ENCODE measurements at regions not wholly inside any gene's neighbourhood (a gene's known extent, or its start where the extent isn't known, plus 50 kb on each side); places are given as distances from the start of the nearest gene placed in this dataset.
"Not testable (repeated sequence)": the region's sequence is repeated elsewhere in the genome, so short reads cannot be mapped to it uniquely, and the experiment has no call there.

DNA sequence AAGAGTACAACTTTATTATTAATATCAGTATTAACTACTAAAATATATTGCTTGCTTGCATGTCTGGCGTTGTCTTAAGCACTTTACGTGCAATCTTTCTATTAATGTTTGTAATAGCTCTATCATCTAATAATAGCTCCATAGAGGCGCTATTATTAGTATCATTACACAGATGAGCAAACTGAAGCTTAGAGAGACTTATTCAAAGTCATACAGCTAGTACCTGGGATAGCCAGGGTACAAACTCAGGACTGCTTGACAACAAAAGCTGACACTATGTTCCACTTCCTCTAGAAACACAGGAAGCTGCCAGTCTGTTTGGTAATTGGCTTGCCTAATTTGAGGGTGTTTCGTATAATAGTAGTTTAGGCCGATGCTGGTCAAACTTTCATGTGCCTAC is 523.2 kb downstream of the RMST start:
- peaks cover 44% of the 10 kb centered on the region for H3K9me3 Mint-ChIP-seq
- no peak overlapping the region for H3K27ac Mint-ChIP-seq
- no peaks in the 10 kb centered on the region for H3K4me1 Mint-ChIP-seq (ENCODE audit: low read depth)
- TF ChIP-seq, protein P1, sequence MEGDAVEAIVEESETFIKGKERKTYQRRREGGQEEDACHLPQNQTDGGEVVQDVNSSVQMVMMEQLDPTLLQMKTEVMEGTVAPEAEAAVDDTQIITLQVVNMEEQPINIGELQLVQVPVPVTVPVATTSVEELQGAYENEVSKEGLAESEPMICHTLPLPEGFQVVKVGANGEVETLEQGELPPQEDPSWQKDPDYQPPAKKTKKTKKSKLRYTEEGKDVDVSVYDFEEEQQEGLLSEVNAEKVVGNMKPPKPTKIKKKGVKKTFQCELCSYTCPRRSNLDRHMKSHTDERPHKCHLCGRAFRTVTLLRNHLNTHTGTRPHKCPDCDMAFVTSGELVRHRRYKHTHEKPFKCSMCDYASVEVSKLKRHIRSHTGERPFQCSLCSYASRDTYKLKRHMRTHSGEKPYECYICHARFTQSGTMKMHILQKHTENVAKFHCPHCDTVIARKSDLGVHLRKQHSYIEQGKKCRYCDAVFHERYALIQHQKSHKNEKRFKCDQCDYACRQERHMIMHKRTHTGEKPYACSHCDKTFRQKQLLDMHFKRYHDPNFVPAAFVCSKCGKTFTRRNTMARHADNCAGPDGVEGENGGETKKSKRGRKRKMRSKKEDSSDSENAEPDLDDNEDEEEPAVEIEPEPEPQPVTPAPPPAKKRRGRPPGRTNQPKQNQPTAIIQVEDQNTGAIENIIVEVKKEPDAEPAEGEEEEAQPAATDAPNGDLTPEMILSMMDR (IDR thresholded peaks at IDR 0.05): no peak
- H3K27me3 Mint-ChIP-seq (ENCODE audit: insufficient read depth): 0 out of 2 replicates have a peak, but pooled peaks cover 2% of the 10 kb centered on the region
- DNase-seq: no peak
- no peak overlapping the region for H3K4me3 Mint-ChIP-seq
- H3K36me3 Mint-ChIP-seq (ENCODE audit: low read depth): no peaks in the 10 kb centered on the region

DNA sequence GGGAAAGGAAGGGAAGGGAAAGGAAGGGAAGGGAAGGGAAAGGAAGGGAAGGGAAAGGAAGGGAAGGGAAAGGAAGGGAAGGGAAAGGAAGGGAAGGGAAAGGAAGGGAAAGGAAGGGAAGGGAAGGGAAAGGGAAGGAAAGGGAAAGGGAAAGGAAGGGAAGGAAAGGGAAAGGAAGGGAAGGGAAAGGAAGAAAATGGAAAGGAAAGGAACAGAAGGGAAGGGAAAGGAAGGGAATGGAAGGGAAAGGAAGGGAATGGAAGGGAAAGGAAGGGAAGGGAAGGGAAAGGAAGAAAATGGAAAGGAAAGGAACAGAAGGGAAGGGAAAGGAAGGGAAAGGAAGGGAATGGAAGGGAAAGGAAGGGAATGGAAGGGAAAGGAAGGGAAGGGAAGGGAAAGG is 526.0 kb downstream of the RMST start:
- H3K27me3 Mint-ChIP-seq (ENCODE audit: insufficient read depth); H3K4me3 Mint-ChIP-seq; DNase-seq; H3K36me3 Mint-ChIP-seq (ENCODE audit: low read depth); H3K4me1 Mint-ChIP-seq (ENCODE audit: low read depth); H3K27ac Mint-ChIP-seq: not testable (repeated sequence)
- H3K9me3 Mint-ChIP-seq: peaks cover 61% of the 10 kb centered on the region

DNA sequence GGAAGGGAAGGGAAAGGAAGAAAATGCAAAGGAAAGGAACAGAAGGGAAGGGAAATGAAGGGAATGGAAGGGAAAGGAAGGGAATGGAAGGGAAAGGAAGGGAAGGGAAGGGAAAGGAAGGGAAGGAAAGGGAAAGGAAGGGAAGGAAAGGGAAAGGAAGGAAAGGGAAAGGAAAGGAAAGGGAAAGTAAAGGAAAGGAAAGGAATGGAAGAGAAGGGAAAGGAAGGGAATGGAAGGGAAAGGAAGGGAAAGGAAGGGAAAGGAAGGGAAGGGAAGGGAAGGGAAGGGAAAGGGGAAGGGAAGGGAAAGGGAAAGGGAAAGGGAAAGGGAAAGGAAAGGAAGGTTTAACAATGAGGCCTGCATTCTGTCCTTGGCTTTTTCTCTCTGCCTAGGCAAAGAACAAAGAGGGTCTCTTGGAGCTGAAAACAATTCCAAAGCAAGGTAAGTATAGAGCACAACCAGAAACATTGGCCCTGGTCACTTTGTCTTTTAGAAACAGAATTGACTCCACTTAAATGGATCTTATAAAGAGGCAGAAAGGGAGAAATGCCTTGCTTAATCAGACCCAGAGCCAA is 525.9 kb upstream of the TMPO start:
- Mint-ChIP-seq H3K36me3 (ENCODE audit: low read depth) (no peaks in the 10 kb centered on the region), H3K4me1 (ENCODE audit: low read depth) (no peaks in the 10 kb centered on the region), H3K27ac (no peak overlapping the region), H3K9me3 (peaks cover 64% of the 10 kb centered on the region), H3K4me3 (no peak overlapping the region), H3K27me3 (ENCODE audit: insufficient read depth) (0 out of 2 replicates have a peak, but pooled peaks cover 2% of the 10 kb centered on the region)
- no peak for DNase-seq
- TF ChIP-seq, protein P1 (IDR thresholded peaks at IDR 0.05): no peak

DNA sequence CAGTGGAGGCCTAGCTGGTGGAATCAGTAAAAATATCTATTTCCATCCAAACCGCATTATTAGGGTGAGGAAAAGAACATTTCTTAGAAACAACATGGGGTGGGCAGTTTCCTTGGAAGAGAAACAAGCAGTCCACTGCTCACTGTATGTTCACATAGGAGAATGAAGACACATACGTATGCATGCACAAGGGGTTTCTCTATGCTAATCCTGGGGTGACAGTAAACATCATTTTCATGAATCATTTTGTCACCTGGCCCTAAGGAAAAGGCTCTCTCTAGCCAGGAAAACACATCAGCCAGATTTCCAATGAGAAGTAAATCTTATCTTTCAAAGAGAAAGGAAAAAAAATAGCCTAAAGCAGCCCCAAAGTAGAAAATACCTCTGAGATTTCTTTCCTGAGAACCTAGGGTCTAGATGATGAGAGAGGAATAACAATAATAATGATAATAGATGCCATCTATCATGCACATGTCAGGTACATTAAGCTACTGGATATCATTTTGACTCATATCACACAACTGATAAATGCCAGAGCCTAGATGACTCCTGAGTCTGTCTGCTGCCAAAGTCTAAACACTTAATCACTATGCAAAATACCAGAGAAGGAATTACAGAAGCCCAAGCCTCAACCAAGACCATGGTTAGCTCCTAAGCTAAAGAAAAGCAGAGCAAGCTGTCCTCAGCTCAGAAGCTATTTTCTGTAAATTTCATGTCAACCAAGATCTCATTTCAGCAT is 520.5 kb upstream of the TMPO start:
- Mint-ChIP-seq H3K36me3 (ENCODE audit: low read depth) (no peaks in the 10 kb centered on the region), H3K4me3 (no peak overlapping the region), H3K4me1 (ENCODE audit: low read depth) (no peaks in the 10 kb centered on the region), H3K27me3 (ENCODE audit: insufficient read depth) (no peaks in the 10 kb centered on the region), H3K27ac (no peak overlapping the region), H3K9me3 (peaks cover 52% of the 10 kb centered on the region)
- TF ChIP-seq, protein P1 (IDR thresholded peaks at IDR 0.05): no peak
- DNase-seq: no peak

DNA sequence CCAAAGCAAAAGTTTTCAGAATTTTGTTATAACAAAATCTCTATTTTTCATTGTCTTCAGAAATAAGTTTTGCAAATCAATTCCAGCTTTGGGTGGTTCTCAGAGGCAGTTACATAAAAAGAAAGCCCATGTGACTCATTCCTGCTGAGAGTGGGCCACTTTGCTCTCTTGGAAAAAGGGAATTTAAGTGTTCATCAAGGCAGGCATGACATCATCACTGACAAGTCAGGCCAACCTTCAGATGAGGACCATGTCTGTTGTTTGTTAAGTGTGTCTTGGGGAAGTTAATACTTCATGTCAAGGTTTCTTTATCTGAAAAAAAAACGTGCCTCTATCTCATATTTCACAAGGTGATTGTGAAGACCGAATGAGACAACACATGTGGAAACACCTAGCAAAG is 519.8 kb upstream of the TMPO start:
- H3K4me1 Mint-ChIP-seq (ENCODE audit: low read depth): no peaks in the 10 kb centered on the region
- no peaks in the 10 kb centered on the region for H3K27me3 Mint-ChIP-seq (ENCODE audit: insufficient read depth)
- H3K9me3 Mint-ChIP-seq: peaks cover 47% of the 10 kb centered on the region
- H3K27ac Mint-ChIP-seq: no peak overlapping the region
- H3K36me3 Mint-ChIP-seq (ENCODE audit: low read depth): no peaks in the 10 kb centered on the region
- H3K4me3 Mint-ChIP-seq: no peak overlapping the region
- TF ChIP-seq, protein P1 (IDR thresholded peaks at IDR 0.05): no peak
- DNase-seq: no peak

DNA sequence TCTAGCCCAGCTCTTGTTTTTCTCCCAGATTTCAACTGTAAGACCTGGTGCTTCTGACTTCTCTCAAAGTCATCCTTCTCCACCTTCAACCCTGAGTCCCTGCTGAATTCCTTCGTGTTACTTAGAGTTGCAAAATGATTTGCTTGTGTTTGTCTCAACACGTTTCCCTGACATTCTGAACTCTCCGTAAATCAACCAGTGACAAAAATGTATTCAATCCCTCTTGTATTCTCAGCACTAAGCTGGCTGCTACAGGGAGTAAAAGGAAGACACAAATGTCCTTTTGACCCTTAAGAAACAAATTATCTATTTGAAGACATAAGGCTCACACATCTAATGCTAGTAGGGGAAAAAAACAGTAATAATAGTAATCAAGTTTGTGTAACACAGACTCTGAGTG is 514.0 kb upstream of the TMPO start:
- Mint-ChIP-seq H3K27me3 (ENCODE audit: insufficient read depth) (no peaks in the 10 kb centered on the region), H3K36me3 (ENCODE audit: low read depth) (no peaks in the 10 kb centered on the region), H3K9me3 (peaks cover 32% of the 10 kb centered on the region), H3K4me3 (no peak overlapping the region), H3K4me1 (ENCODE audit: low read depth) (no peaks in the 10 kb centered on the region), H3K27ac (no peak overlapping the region)
- no peak for DNase-seq
- TF ChIP-seq, protein P1 (IDR thresholded peaks at IDR 0.05): no peak
